ENCODE measurements at regions not wholly inside any gene's neighbourhood (a gene's known extent, or its start where the extent isn't known, plus 50 kb on each side); places are given as distances from the start of the nearest gene placed in this dataset.

DNA sequence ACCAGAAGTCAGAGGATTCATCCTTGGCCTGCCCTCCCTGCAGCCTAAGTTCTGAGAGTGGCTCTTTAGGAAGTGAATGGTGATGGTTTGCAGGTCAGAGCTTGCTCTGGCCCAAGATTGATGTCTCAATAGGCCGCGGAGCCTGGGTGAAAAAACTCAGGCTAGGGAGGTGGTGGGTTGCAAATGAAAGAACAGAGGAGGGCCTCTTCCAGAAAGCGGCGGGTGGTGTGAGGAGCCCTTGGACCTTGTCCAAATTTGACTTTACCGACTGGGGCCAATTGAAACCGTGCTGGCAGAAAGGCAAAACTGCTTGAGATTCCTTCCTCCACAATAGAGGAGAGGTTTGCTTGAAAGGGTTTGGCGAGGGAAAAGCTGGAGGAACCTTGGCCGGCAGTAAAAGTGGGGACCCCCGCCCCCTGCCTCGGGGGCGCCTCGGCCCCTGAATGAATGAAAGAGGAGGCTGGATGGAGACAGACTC is 331.3 kb downstream of the SEC14L1 start:
- DNase-seq (no peak), ATAC-seq (ENCODE audit: low read depth) (no peak)
- Mint-ChIP-seq H3K27me3 (no peaks in the 10 kb centered on the region), H3K9me3 (no peaks in the 10 kb centered on the region), H3K36me3 (ENCODE audit: low read depth) (peaks cover 47% of the 10 kb centered on the region), H3K27ac (peak overlapping the region; percentile 84), H3K4me3 (peak overlapping the region; percentile 72), H3K4me1 (peaks cover 97% of the 10 kb centered on the region)
- ChIA-PET CTCF (interaction anchor here (0.8 to 3.6 kb wide), 7 partner anchors 22 to 542 kb away, joined by 3 to 32 read pairs (median 6); no protein-coding TSS in a partner anchor), POLR2A (interaction anchor here (0.9 to 9.0 kb wide), 12 partner anchors 10 to 486 kb away, joined by 5 to 150 read pairs (median 9); partner anchors contain the start of gene TNRC6C)
- TF ChIP-seq, protein P1, sequence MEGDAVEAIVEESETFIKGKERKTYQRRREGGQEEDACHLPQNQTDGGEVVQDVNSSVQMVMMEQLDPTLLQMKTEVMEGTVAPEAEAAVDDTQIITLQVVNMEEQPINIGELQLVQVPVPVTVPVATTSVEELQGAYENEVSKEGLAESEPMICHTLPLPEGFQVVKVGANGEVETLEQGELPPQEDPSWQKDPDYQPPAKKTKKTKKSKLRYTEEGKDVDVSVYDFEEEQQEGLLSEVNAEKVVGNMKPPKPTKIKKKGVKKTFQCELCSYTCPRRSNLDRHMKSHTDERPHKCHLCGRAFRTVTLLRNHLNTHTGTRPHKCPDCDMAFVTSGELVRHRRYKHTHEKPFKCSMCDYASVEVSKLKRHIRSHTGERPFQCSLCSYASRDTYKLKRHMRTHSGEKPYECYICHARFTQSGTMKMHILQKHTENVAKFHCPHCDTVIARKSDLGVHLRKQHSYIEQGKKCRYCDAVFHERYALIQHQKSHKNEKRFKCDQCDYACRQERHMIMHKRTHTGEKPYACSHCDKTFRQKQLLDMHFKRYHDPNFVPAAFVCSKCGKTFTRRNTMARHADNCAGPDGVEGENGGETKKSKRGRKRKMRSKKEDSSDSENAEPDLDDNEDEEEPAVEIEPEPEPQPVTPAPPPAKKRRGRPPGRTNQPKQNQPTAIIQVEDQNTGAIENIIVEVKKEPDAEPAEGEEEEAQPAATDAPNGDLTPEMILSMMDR (IDR thresholded peaks at IDR 0.05), result no peak
- intact Hi-C loops (cut with micrococcal nuclease), result loop anchor here (1.0 to 5.0 kb wide), 4 partner anchors 12 to 40 kb away; no protein-coding TSS in a partner anchor

DNA sequence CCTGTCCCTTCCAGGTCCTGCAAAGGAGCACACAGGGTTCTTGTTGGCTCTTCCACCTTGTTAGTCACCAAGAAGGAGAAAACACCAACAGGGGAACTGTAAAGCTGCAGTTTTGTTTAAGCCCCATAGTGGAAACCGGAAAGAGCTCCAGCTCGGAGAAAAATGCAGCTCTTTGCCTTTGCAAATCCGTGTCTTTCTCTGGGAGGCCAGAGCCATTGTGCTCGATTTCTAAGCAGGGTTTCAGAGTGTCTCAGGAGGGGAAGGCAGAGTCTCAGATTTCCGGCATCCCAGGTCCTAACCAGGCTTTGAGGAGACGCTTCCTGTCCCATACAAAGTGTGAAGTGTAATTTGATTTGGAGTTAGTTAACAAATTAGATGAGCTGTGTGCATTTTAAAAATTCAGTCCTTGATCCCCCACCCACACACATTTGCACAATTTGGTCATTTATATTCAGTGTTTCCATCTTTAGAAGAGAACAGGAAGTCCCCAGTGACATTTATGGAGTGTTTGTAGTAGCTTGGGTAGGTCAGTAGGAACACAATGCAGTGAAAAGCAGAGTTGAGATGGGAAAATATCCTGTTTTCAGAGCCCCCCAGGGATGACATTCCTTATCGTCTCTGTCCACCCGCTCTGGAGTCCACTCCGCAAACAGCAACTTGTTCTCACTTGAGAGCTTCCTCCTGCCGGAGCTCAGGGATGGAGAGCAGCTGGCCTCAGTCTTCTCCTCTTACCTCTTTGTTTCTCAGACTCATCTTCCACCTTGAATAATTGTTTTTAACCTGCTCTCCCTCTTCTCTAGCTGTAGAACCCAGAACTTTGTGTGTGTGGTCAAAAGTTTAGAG is 331.9 kb downstream of the SEC14L1 start:
- ATAC-seq (ENCODE audit: low read depth), result peak; percentile 44
- peak overlapping the region; percentile 84 for H3K27ac Mint-ChIP-seq
- H3K4me3 Mint-ChIP-seq, result peak overlapping the region; percentile 72
- intact Hi-C loops (cut with micrococcal nuclease), result loop anchor here (1.0 to 5.0 kb wide), 5 partner anchors 7 to 40 kb away; no protein-coding TSS in a partner anchor
- no peaks in the 10 kb centered on the region for H3K9me3 Mint-ChIP-seq
- CTCF ChIA-PET, result interaction anchor here (0.8 to 3.6 kb wide), 6 partner anchors 22 to 541 kb away, joined by 3 to 32 read pairs (median 6); no protein-coding TSS in a partner anchor
- POLR2A ChIA-PET, result interaction anchor here (0.6 to 9.0 kb wide), 17 partner anchors 11 to 871 kb away, joined by 3 to 150 read pairs (median 8); partner anchors contain the start of gene TNRC6C
- TF ChIP-seq, protein P1 (IDR thresholded peaks at IDR 0.05), result no peak
- no peaks in the 10 kb centered on the region for H3K27me3 Mint-ChIP-seq
- peaks cover 97% of the 10 kb centered on the region for H3K4me1 Mint-ChIP-seq
- H3K36me3 Mint-ChIP-seq (ENCODE audit: low read depth), result peaks cover 51% of the 10 kb centered on the region
- no peak for DNase-seq

DNA sequence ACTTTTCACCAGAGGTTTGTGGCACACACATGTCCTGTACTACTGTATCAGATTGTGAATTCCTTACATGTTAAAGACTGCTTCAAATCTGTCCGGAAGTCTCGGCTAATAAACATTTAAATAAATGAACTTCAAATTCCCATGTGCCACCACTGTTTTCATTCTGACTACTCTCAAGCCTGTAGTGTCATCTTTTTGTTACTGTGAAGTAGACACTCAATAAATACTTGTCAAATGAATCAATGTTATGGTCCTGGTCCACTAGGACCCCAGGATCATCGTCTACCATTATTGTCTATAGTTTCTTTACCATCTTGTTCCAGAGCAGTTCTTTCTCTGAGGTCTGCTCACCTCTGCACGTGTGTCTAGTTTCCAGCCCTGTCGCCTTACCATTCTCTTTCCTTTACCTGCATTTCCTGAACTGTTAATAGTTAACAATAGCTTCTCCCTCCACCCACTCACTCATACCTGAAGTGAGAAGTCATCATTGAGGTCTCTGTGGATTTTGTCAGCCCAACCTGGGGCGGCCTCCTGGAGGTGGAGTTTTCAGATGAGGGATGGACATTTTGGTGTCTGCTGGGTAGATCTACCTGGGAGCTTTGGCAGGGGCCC is 333.0 kb downstream of the SEC14L1 start:
- H3K9me3 Mint-ChIP-seq, result no peaks in the 10 kb centered on the region
- peak overlapping the region; percentile 84 for H3K27ac Mint-ChIP-seq
- ATAC-seq (ENCODE audit: low read depth) (peak; percentile 40), DNase-seq (no peak)
- ChIA-PET CTCF (interaction anchor here (1.3 to 3.6 kb wide), 8 partner anchors 8 to 540 kb away, joined by 3 to 32 read pairs (median 5); no protein-coding TSS in a partner anchor), POLR2A (interaction anchor here (0.7 to 9.0 kb wide), 17 partner anchors 12 to 484 kb away, joined by 3 to 150 read pairs (median 8); partner anchors contain the start of gene TNRC6C)
- peak overlapping the region; percentile 72 for H3K4me3 Mint-ChIP-seq
- H3K4me1 Mint-ChIP-seq, result peaks cover 92% of the 10 kb centered on the region
- H3K27me3 Mint-ChIP-seq, result no peaks in the 10 kb centered on the region
- peaks cover 45% of the 10 kb centered on the region for H3K36me3 Mint-ChIP-seq (ENCODE audit: low read depth)
- intact Hi-C loops (cut with micrococcal nuclease), result loop anchor here (1.0 to 5.0 kb wide), 2 partner anchors 8 to 41 kb away; no protein-coding TSS in a partner anchor
- TF ChIP-seq, protein P1 (IDR thresholded peaks at IDR 0.05), result no peak

DNA sequence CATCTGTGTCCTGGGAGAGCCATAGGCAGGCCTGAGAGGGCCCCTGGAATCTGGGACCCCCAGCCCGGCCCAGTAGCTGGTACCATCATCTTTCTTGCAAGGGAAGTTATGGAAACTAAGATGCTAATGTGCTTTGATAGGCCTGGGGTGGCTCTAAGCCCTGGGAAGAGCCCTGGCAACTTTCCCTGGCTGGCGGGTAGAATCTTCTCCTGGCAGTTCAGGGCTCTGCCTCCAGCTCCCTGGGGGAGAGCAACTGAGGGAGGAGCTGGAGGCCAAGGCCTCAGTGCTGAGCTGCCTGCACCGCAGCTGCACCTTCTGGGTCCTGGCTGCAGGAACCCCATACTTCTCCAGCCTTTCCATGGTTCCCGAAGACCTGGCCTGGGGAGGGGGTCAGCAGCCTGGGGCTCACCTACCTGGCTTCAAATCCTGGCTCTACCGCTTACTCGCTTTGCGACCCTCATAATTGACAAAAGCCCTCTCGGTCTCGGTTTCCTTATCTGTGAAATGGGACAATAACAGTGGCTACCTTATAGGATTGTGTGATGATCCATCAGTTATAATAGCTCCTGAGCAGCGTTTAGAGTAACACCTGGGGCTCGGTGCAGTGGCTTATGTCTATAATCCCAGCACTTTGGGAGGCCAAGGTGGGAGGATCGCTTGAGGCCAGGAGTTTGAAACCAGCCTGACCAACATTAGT is 333.7 kb downstream of the SEC14L1 start:
- Mint-ChIP-seq H3K4me1 (peaks cover 92% of the 10 kb centered on the region), H3K9me3 (no peaks in the 10 kb centered on the region), H3K27me3 (no peaks in the 10 kb centered on the region), H3K27ac (peak overlapping the region; percentile 84), H3K36me3 (ENCODE audit: low read depth) (peaks cover 41% of the 10 kb centered on the region), H3K4me3 (peak overlapping the region; percentile 72)
- TF ChIP-seq, protein P1 (IDR thresholded peaks at IDR 0.05), result no peak
- no peak for DNase-seq
- POLR2A ChIA-PET, result interaction anchor here (0.7 to 9.0 kb wide), 13 partner anchors 13 to 484 kb away, joined by 3 to 150 read pairs (median 7); partner anchors contain the start of gene TNRC6C
- intact Hi-C loops (cut with micrococcal nuclease), result loop anchor here (5.0 kb wide), 1 partner anchor 42 kb away; no protein-coding TSS in a partner anchor
- CTCF ChIA-PET, result interaction anchor here (0.7 to 3.6 kb wide), 6 partner anchors 9 to 75 kb away, joined by 3 to 32 read pairs (median 4); no protein-coding TSS in a partner anchor
- ATAC-seq (ENCODE audit: low read depth), result no peak

Measured in activated B cell treated with CpG ODN at 0.5 μM for 24 hours (primary cell).